Stimulated activated naive CD8-positive, alpha-beta T cell treated with anti-CD3 and anti-CD28 coated beads, Interleukin-15, Interleukin-2, amounts not matched to agents 100 U/mL and 50 U/mL, for 24 hours (primary cell): ENCODE measurements at regions not wholly inside any gene's neighbourhood (a gene's known extent, or its start where the extent isn't known, plus 50 kb on each side); places are given as distances from the start of the nearest gene placed in this dataset.
"Not testable (repeated sequence)": the region's sequence is repeated elsewhere in the genome, so short reads cannot be mapped to it uniquely, and the experiment has no call there.

Experiments used
- ATAC-seq: fragments of 150-1000 bp; cut with Tn5 transposase; one replicate; pipeline ENCODE4 v1.10.0; 2021
- DNase-seq: peaks from one replicate; pipeline ENCODE4 v3.0.0; 2021

GRCh38 chr2:147013696-147014392 is 831.0 kb upstream of the ACVR2A start:
- ATAC-seq = no peak

GRCh38 chr2:147008481-147008880 is 836.3 kb upstream of the ACVR2A start:
- no peak for DNase-seq
- ATAC-seq = no peak

More at GRCh38 chr2:147013696-147014392, 831.0 kb upstream of the ACVR2A start:
- no peak for DNase-seq

GRCh38 chr2:147006736-147007141 is 838.1 kb upstream of the ACVR2A start:
- no peak for ATAC-seq
- no peak for DNase-seq

GRCh38 chr2:147003081-147003480 is 841.7 kb upstream of the ACVR2A start:
- DNase-seq (no peak), ATAC-seq (no peak)

GRCh38 chr2:147002256-147002655 is 842.6 kb upstream of the ACVR2A start:
- no peak for DNase-seq
- no peak for ATAC-seq

GRCh38 chr2:147001061-147001460 is 843.8 kb upstream of the ACVR2A start:
- no peak for ATAC-seq
- DNase-seq = no peak

DNA sequence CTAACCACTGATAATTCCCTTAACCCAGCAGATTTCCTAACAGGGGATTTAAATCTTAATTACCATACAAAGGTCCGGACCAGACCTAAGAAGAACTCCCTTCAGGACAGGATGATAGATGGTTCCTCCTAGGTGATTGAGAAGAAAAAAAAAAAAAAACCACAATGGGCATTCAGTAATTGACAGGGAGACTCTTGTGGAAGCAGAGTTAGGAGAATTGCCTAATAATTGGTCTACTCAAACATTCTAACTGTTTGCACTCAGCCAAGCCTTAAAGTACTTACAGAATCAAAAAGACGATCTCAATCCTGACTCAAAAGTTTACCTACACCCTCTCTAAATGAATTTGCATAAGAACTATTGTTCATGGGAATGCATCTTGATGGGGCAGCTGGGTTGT is 844.7 kb upstream of the ACVR2A start:
- not testable (repeated sequence) for ATAC-seq, DNase-seq

DNA sequence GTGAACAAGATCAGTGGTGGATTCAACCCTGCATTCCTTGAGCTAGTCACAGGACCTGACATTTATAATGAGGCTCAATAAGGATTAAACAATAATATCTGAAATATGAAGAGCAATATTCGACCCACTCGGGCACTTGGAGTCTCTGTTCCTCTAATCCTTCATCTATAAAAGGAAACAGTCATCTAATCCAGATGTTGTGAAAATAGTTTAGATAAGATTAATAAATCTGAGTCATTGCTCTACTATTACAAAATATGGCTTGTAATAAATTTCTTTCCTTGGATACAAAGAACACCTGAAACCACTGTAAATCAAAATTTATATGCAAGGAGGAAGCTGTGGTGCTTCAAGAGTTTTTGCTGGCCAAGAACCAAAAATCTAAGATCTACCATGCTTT is 846.9 kb upstream of the ACVR2A start:
- no peak for DNase-seq
- ATAC-seq = no peak

DNA sequence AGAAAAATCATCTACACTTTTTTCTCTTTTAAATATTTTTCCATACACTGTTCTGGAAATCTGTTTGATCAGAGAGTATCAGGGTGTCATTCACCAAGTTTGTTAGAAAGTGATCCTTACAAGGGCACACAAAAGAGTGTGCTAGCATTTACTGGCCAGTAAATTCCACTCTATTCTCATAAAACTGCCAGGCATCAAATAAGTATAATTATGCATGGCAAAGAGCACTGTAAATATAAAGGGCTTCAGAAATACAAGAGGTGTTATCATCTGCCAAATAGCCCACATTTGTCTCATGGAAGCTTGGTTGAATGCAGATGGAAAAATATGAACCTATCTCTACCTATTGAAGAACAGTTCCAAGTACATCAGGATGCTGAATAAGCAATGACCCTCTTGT is 847.3 kb upstream of the ACVR2A start:
- ATAC-seq (no peak), DNase-seq (no peak)

DNA sequence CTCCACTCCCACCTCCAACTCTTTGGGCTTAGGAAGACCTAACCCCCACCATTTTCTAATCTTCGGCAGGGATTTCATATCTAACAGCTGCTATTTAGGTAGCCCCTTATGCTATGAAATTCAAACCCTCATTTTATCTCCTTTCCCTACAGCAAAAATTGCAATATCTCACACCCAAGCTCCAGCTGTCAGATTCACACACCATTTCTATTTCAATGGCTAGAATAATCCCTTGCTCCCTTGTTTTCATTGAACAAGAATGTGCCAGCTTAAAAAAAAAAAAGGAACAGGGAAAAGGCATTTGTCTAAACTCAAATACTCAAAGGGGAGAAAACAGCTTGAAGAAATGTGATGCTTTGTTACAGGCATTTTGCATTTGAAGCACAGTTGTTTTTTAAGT is 850.6 kb upstream of the ACVR2A start:
- no peak for ATAC-seq
- no peak for DNase-seq

GRCh38 chr2:146992466-146992865 is 852.4 kb upstream of the ACVR2A start:
- DNase-seq = no peak
- no peak for ATAC-seq

GRCh38 chr2:146992057-146992456 is 852.8 kb upstream of the ACVR2A start:
- no peak for ATAC-seq

GRCh38 chr2:146990311-146991054 is 854.3 kb upstream of the ACVR2A start:
- ATAC-seq = no peak
- DNase-seq = no peak

More at GRCh38 chr2:146992057-146992456, 852.8 kb upstream of the ACVR2A start:
- DNase-seq = no peak

GRCh38 chr2:146989741-146990140 is 855.1 kb upstream of the ACVR2A start:
- DNase-seq = no peak
- no peak for ATAC-seq

- no peak for DNase-seq
- ATAC-seq = no peak
These were observed 856.8 kb upstream of the ACVR2A start for GRCh38 chr2:146987996-146988395.

GRCh38 chr2:146986161-146986560 is 858.7 kb upstream of the ACVR2A start:
- ATAC-seq = no peak
- DNase-seq = no peak

DNA sequence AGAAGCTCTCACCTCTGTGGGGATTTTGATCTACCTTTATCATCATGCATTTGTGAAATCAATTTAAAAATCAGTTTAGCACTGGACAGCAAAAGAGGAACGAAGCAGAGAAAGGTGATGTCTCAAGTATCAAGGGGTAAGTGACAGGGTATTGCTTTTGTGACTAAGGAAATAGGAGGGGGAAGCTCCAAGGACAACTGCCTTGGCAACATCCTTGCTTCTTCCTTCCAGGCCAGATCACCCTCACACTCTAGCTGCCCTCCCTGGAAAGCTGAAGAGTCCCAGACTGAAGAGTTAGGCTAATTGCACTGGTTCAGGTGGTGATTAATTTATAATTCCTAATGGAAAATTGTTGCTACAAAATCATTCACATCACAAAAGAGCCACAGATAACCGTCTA is 859.1 kb upstream of the ACVR2A start:
- DNase-seq (no peak), ATAC-seq (no peak)

GRCh38 chr2:146984014-146984413 is 860.8 kb upstream of the ACVR2A start:
- no peak for ATAC-seq
- DNase-seq = no peak

DNA sequence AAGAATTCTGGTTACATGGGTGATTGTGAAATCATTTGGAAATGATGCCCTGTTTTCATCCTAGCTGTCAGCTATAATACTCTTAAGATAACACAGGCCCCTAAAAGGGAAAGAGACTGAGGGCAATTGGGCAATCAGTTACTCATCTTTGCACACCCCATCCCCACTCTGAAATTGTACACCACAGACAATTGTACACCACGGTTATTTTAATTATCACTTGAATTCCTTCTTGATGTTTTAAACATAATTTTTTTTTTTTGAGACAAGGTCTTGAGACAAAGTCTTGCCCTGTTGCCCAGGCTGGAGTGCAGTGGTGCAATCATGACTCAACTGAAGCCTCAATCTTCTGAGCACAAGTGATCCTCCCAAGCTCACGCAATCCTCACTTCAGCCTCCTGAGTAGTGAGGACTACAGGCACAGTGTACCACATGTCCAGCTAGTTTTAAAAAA is 862.4 kb upstream of the ACVR2A start:
- ATAC-seq (no peak), DNase-seq (no peak)

DNA sequence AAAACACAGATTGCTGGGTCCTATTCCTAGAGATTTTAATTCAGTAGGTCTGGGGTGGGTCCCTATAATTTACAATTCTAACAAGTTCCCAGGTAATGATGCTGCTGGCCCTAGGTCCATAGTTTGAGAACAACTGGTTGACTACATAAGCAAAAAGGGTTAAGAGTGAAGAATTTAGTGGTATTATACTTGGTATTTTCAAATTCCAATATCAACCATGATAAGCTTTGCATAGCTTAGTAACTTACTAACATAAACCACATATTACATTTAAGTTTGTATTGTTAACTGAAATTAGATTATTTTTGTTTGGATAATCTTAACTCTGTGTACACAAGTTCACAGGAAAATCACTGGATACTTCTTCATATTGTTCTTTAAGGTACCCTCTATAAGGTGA is 862.9 kb upstream of the ACVR2A start:
- DNase-seq (no peak), ATAC-seq (no peak)

GRCh38 chr2:146979746-146980145 is 865.1 kb upstream of the ACVR2A start:
- DNase-seq (no peak), ATAC-seq (no peak)

DNA sequence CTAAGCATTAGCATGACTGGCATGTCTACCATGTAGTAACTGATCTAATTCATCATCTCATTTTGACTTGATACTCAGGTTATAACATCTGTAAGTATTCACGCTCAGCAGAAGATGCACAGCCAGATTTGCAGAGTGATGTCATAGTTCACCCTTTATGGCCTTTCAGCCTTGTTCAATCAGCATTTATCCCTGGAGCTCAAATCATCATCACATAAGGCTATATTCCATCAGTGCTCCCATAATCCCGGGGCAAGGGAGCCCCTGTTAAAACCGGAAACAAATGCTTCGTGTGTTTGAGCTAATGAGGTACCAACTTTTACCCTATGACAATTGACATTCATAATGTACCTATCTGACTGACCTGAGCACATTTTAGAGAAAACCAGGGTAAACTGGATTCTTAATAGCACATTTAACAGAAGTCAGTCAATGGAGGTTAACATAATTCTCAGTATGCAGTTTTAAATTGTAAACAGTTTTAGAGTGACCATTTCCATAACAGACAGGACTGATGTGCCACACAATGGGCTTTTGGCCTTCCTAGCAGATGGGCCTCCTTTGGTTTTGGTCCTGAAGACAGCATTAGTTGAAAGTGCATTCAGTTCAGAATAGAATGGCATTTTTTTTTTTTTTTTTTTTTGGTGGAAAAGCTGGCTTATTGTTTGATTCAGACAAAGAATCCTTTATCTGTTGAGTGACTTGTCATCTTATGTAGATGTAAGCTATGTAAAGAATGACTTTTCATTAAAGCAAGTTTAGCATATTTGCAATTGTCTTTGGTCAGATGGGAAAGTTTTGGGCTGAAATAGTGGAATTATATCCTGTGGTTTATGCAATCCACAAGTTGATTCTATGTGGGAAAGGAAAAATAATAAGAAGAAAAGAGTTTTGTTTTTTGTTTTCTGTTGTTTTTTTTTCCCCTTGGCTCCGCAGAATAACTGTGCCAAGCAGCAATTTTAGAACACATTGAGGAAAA is 866.0 kb upstream of the ACVR2A start:
- DNase-seq = no peak
- no peak for ATAC-seq
